HG03045 (cell line): ENCODE measurements at regions not wholly inside any gene's neighbourhood (a gene's known extent, or its start where the extent isn't known, plus 50 kb on each side); places are given as distances from the start of the nearest gene placed in this dataset.

Experiments used
- ATAC-seq: cut with Tn5 transposase; IDR thresholded peaks from one replicate; pipeline ENCODE4 v1.9.1; 2021; ENCODE audit warnings: mild to moderate bottlenecking, moderate library complexity; ENCODE audit not compliant: unreplicated experiment

GRCh38 chr7:18354108-18355085 lies 141.2 kb upstream of the HDAC9 start:
- no peak for ATAC-seq

- ATAC-seq = no peak
Observed at GRCh38 chr7:18356191-18356645, 139.3 kb upstream of the HDAC9 start.

GRCh38 chr7:18357691-18358090 lies 137.9 kb upstream of the HDAC9 start:
- no peak for ATAC-seq

GRCh38 chr7:18361756-18362155 lies 133.8 kb upstream of the HDAC9 start:
- no peak for ATAC-seq

- no peak for ATAC-seq
Observed at GRCh38 chr7:18363751-18364380, 131.7 kb upstream of the HDAC9 start.

- no peak for ATAC-seq
Observed at GRCh38 chr7:18364396-18364795, 131.2 kb upstream of the HDAC9 start.

- no peak for ATAC-seq
Observed at GRCh38 chr7:18366394-18366793, 129.2 kb upstream of the HDAC9 start.

- no peak for ATAC-seq
Observed at GRCh38 chr7:18369011-18369410, 126.5 kb upstream of the HDAC9 start.

- no peak for ATAC-seq
Observed at GRCh38 chr7:18370633-18371032, 124.9 kb upstream of the HDAC9 start.

GRCh38 chr7:18378989-18379605 lies 116.5 kb upstream of the HDAC9 start:
- no peak for ATAC-seq

- ATAC-seq = no peak
Observed at GRCh38 chr7:18384491-18385143, 110.9 kb upstream of the HDAC9 start.

GRCh38 chr7:18386607-18387006 lies 108.9 kb upstream of the HDAC9 start:
- no peak for ATAC-seq

- ATAC-seq = no peak
Observed at GRCh38 chr7:18387191-18387735, 108.3 kb upstream of the HDAC9 start.

- no peak for ATAC-seq
Observed at GRCh38 chr7:18390535-18390907, 105.0 kb upstream of the HDAC9 start.

- ATAC-seq = no peak
Observed at GRCh38 chr7:18393465-18394118, 102.0 kb upstream of the HDAC9 start.

GRCh38 chr7:18395868-18396267 lies 99.7 kb upstream of the HDAC9 start:
- no peak for ATAC-seq

GRCh38 chr7:18396953-18397352 lies 98.6 kb upstream of the HDAC9 start:
- ATAC-seq = no peak

- no peak for ATAC-seq
Observed at GRCh38 chr7:18399436-18400235, 95.9 kb upstream of the HDAC9 start.

- ATAC-seq = no peak
Observed at GRCh38 chr7:18400275-18400674, 95.3 kb upstream of the HDAC9 start.

- ATAC-seq = no peak
Observed at GRCh38 chr7:18400726-18401125, 94.8 kb upstream of the HDAC9 start.
